ENCODE measurements at regions not wholly inside any gene's neighbourhood (a gene's known extent, or its start where the extent isn't known, plus 50 kb on each side); places are given as distances from the start of the nearest gene placed in this dataset.
A peak's percentile ranks its signal among the peaks of the same experiment; 100 is the strongest.

GRCh38 chr20:39823224-39823623 is 861.1 kb downstream of the DHX35 start:
- FAIRE-seq: no peak
- no peak for DNase-seq (ENCODE audit: low spot score in 2 of 2)

GRCh38 chr20:39822667-39823066 is 860.5 kb downstream of the DHX35 start:
- DNase-seq (ENCODE audit: low spot score in 2 of 2): no peak

GRCh38 chr20:39813190-39813829 is 851.2 kb downstream of the DHX35 start:
- FAIRE-seq (no peak), DNase-seq (ENCODE audit: low spot score in 2 of 2) (no peak)

More at GRCh38 chr20:39822667-39823066, 860.5 kb downstream of the DHX35 start:
- FAIRE-seq: no peak

GRCh38 chr20:39812116-39812515 is 850.0 kb downstream of the DHX35 start:
- FAIRE-seq (no peak), DNase-seq (ENCODE audit: low spot score in 2 of 2) (no peak)

GRCh38 chr20:39810309-39810708 is 848.2 kb downstream of the DHX35 start:
- FAIRE-seq: no peak
- DNase-seq (ENCODE audit: low spot score in 2 of 2): no peak

- DNase-seq (ENCODE audit: low spot score in 2 of 2) (no peak), FAIRE-seq (peak; percentile 30)
These were observed 846.5 kb downstream of the DHX35 start for GRCh38 chr20:39808613-39809012.

- no peak for DNase-seq (ENCODE audit: low spot score in 2 of 2)
- FAIRE-seq: no peak
These were observed 838.4 kb downstream of the DHX35 start for GRCh38 chr20:39800548-39800947.

- no peak for FAIRE-seq
These were observed 838.0 kb downstream of the DHX35 start for GRCh38 chr20:39800111-39800510.

GRCh38 chr20:39799366-39799965 is 837.3 kb downstream of the DHX35 start:
- no peak for FAIRE-seq
- no peak for DNase-seq (ENCODE audit: low spot score in 2 of 2)

More at GRCh38 chr20:39800111-39800510, 838.0 kb downstream of the DHX35 start:
- no peak for DNase-seq (ENCODE audit: low spot score in 2 of 2)

GRCh38 chr20:39795401-39796272 is 833.5 kb downstream of the DHX35 start:
- DNase-seq (ENCODE audit: low spot score in 2 of 2): no peak
- FAIRE-seq: no peak

GRCh38 chr20:39792334-39792733 is 830.2 kb downstream of the DHX35 start:
- no peak for DNase-seq (ENCODE audit: low spot score in 2 of 2)
- no peak for FAIRE-seq

- FAIRE-seq (no peak), DNase-seq (ENCODE audit: low spot score in 2 of 2) (no peak)
These were observed 827.3 kb downstream of the DHX35 start for GRCh38 chr20:39789411-39789810.

GRCh38 chr20:39785252-39785917 is 823.2 kb downstream of the DHX35 start:
- FAIRE-seq (no peak), DNase-seq (ENCODE audit: low spot score in 2 of 2) (no peak)

- no peak for FAIRE-seq
- DNase-seq (ENCODE audit: low spot score in 2 of 2): no peak
These were observed 822.5 kb downstream of the DHX35 start for GRCh38 chr20:39784693-39785092.

- no peak for FAIRE-seq
These were observed 816.9 kb downstream of the DHX35 start for GRCh38 chr20:39778847-39779604.

GRCh38 chr20:39778431-39778830 is 816.3 kb downstream of the DHX35 start:
- DNase-seq (ENCODE audit: low spot score in 2 of 2) (no peak), FAIRE-seq (no peak)

More at GRCh38 chr20:39778847-39779604, 816.9 kb downstream of the DHX35 start:
- no peak for DNase-seq (ENCODE audit: low spot score in 2 of 2)

GRCh38 chr20:39777610-39778009 is 815.5 kb downstream of the DHX35 start:
- DNase-seq (ENCODE audit: low spot score in 2 of 2): no peak
- FAIRE-seq: no peak

- FAIRE-seq (no peak), DNase-seq (ENCODE audit: low spot score in 2 of 2) (no peak)
These were observed 813.0 kb downstream of the DHX35 start for GRCh38 chr20:39775110-39775509.

GRCh38 chr20:39773380-39774000 is 811.3 kb downstream of the DHX35 start:
- FAIRE-seq (no peak), DNase-seq (ENCODE audit: low spot score in 2 of 2) (no peak)

GRCh38 chr20:39767352-39767751 is 805.2 kb downstream of the DHX35 start:
- FAIRE-seq: no peak
- no peak for DNase-seq (ENCODE audit: low spot score in 2 of 2)
